ENCODE measurements at regions not wholly inside any gene's neighbourhood (a gene's known extent, or its start where the extent isn't known, plus 50 kb on each side); places are given as distances from the start of the nearest gene placed in this dataset.

- Histone ChIP-seq H3K4me1 (ENCODE audit: control insufficient read depth in 1 of 2, insufficient read depth in 1 of 2, low read depth in 1 of 2, low read length in 1 of 2) (no peaks in the 10 kb centered on the region), H3K9me3 (no peaks in the 10 kb centered on the region), H3K36me3 (no peaks in the 10 kb centered on the region), H3K27me3 (peaks cover 13% of the 10 kb centered on the region), H3K4me3 (ENCODE audit: low read depth in 1 of 2, low read length in 1 of 2) (no peak overlapping the region), H3K27ac (no peak overlapping the region)
- TF ChIP-seq CTCF (IDR thresholded peaks at IDR 0.05), result no peak
Measured at GRCh38 chr10:128435811-128436210, 309.6 kb upstream of the MKI67 start.

- no peak for TF ChIP-seq CTCF (IDR thresholded peaks at IDR 0.05)
- no peaks in the 10 kb centered on the region for H3K4me1 ChIP-seq (ENCODE audit: control insufficient read depth in 1 of 2, insufficient read depth in 1 of 2, low read depth in 1 of 2, low read length in 1 of 2)
- no peaks in the 10 kb centered on the region for H3K9me3 ChIP-seq
- H3K36me3 ChIP-seq, result no peaks in the 10 kb centered on the region
- no peak overlapping the region for H3K27ac ChIP-seq
- peaks cover 16% of the 10 kb centered on the region for H3K27me3 ChIP-seq
- H3K4me3 ChIP-seq (ENCODE audit: low read depth in 1 of 2, low read length in 1 of 2), result no peak overlapping the region
Measured at GRCh38 chr10:128437786-128438345, 311.6 kb upstream of the MKI67 start.

- Histone ChIP-seq H3K4me3 (ENCODE audit: low read depth in 1 of 2, low read length in 1 of 2) (no peak overlapping the region), H3K27ac (no peak overlapping the region), H3K27me3 (peaks cover 16% of the 10 kb centered on the region), H3K4me1 (ENCODE audit: control insufficient read depth in 1 of 2, insufficient read depth in 1 of 2, low read depth in 1 of 2, low read length in 1 of 2) (no peaks in the 10 kb centered on the region), H3K9me3 (no peaks in the 10 kb centered on the region), H3K36me3 (no peaks in the 10 kb centered on the region)
- TF ChIP-seq CTCF (IDR thresholded peaks at IDR 0.05), result no peak
Measured at GRCh38 chr10:128438417-128439063, 312.3 kb upstream of the MKI67 start.

GRCh38 chr10:128440513-128441160, 314.4 kb upstream of the MKI67 start:
- peaks cover 10% of the 10 kb centered on the region for H3K27me3 ChIP-seq
- TF ChIP-seq CTCF (IDR thresholded peaks at IDR 0.05), result no peak
- H3K27ac ChIP-seq, result no peak overlapping the region
- no peaks in the 10 kb centered on the region for H3K4me1 ChIP-seq (ENCODE audit: control insufficient read depth in 1 of 2, insufficient read depth in 1 of 2, low read depth in 1 of 2, low read length in 1 of 2)
- no peaks in the 10 kb centered on the region for H3K9me3 ChIP-seq
- no peaks in the 10 kb centered on the region for H3K36me3 ChIP-seq
- H3K4me3 ChIP-seq (ENCODE audit: low read depth in 1 of 2, low read length in 1 of 2), result no peak overlapping the region

GRCh38 chr10:128443925-128444518, 317.8 kb upstream of the MKI67 start:
- no peak overlapping the region for H3K27ac ChIP-seq
- H3K36me3 ChIP-seq, result no peaks in the 10 kb centered on the region
- no peaks in the 10 kb centered on the region for H3K9me3 ChIP-seq
- no peak overlapping the region for H3K4me3 ChIP-seq (ENCODE audit: low read depth in 1 of 2, low read length in 1 of 2)
- H3K27me3 ChIP-seq, result peaks cover 4% of the 10 kb centered on the region
- H3K4me1 ChIP-seq (ENCODE audit: control insufficient read depth in 1 of 2, insufficient read depth in 1 of 2, low read depth in 1 of 2, low read length in 1 of 2), result no peaks in the 10 kb centered on the region
- no peak for TF ChIP-seq CTCF (IDR thresholded peaks at IDR 0.05)
